ENCODE measurements at regions not wholly inside any gene's neighbourhood (a gene's known extent, or its start where the extent isn't known, plus 50 kb on each side); places are given as distances from the start of the nearest gene placed in this dataset.

- Histone ChIP-seq H3K4me1 (ENCODE audit: insufficient read depth, low read length, poor library complexity, severe bottlenecking) (no peaks in the 10 kb centered on the region), H3K4me3 (ENCODE audit: low read depth, low read length, poor library complexity, severe bottlenecking) (no peak overlapping the region), H3K27ac (ENCODE audit: low read depth, low read length, poor library complexity, severe bottlenecking) (no peak overlapping the region), H3K9me3 (ENCODE audit: low read depth, low read length, poor library complexity, severe bottlenecking) (no peaks in the 10 kb centered on the region), H3K27me3 (replicated peaks; ENCODE audit: insufficient read depth, low read depth, low read length, poor library complexity) (no peaks in the 10 kb centered on the region), H3K36me3 (ENCODE audit: insufficient read depth, low read length, poor library complexity, severe bottlenecking) (no peaks in the 10 kb centered on the region)
- DNase-seq (ENCODE audit: low spot score), result no peak
- TF ChIP-seq CTCF (conservative IDR thresholded peaks at IDR 0.05; ENCODE audit: low read depth, low read length), result no peak
- TF ChIP-seq EZH2 (IDR thresholded peaks at IDR 0.05; ENCODE audit: borderline replicate concordance, low read depth, low read length, poor library complexity, severe bottlenecking), result no peak
- ChIA-PET CTCF (no interaction called here), POLR2A (ENCODE audit: low non-redundant PET) (no interaction called here)
- intact Hi-C loops (cut with micrococcal nuclease; ENCODE audit: unreplicated experiment), result no loop called here
- no TSS peak for BruUV-seq (replicated peaks)
Measured at GRCh38 chr16:79805621-79806020, 205.1 kb upstream of the MAF start.

GRCh38 chr16:79801646-79802045, 201.1 kb upstream of the MAF start:
- intact Hi-C loops (cut with micrococcal nuclease; ENCODE audit: unreplicated experiment), result no loop called here
- no peaks in the 10 kb centered on the region for H3K9me3 ChIP-seq (ENCODE audit: low read depth, low read length, poor library complexity, severe bottlenecking)
- no peaks in the 10 kb centered on the region for H3K4me1 ChIP-seq (ENCODE audit: insufficient read depth, low read length, poor library complexity, severe bottlenecking)
- no peaks in the 10 kb centered on the region for H3K27me3 ChIP-seq (replicated peaks; ENCODE audit: insufficient read depth, low read depth, low read length, poor library complexity)
- no TSS peak for BruUV-seq (replicated peaks)
- CTCF ChIA-PET, result no interaction called here
- no peak overlapping the region for H3K4me3 ChIP-seq (ENCODE audit: low read depth, low read length, poor library complexity, severe bottlenecking)
- no peaks in the 10 kb centered on the region for H3K36me3 ChIP-seq (ENCODE audit: insufficient read depth, low read length, poor library complexity, severe bottlenecking)
- no peak for TF ChIP-seq EZH2 (IDR thresholded peaks at IDR 0.05; ENCODE audit: borderline replicate concordance, low read depth, low read length, poor library complexity, severe bottlenecking)
- no peak for TF ChIP-seq CTCF (conservative IDR thresholded peaks at IDR 0.05; ENCODE audit: low read depth, low read length)
- DNase-seq (ENCODE audit: low spot score), result no peak
- POLR2A ChIA-PET (ENCODE audit: low non-redundant PET), result no interaction called here
- no peak overlapping the region for H3K27ac ChIP-seq (ENCODE audit: low read depth, low read length, poor library complexity, severe bottlenecking)

GRCh38 chr16:79800016-79800608, 199.6 kb upstream of the MAF start:
- BruUV-seq (replicated peaks), result no TSS peak
- no peaks in the 10 kb centered on the region for H3K27me3 ChIP-seq (replicated peaks; ENCODE audit: insufficient read depth, low read depth, low read length, poor library complexity)
- CTCF ChIA-PET, result no interaction called here
- H3K4me1 ChIP-seq (ENCODE audit: insufficient read depth, low read length, poor library complexity, severe bottlenecking), result no peaks in the 10 kb centered on the region
- POLR2A ChIA-PET (ENCODE audit: low non-redundant PET), result no interaction called here
- intact Hi-C loops (cut with micrococcal nuclease; ENCODE audit: unreplicated experiment), result no loop called here
- no peak for TF ChIP-seq CTCF (conservative IDR thresholded peaks at IDR 0.05; ENCODE audit: low read depth, low read length)
- TF ChIP-seq EZH2 (IDR thresholded peaks at IDR 0.05; ENCODE audit: borderline replicate concordance, low read depth, low read length, poor library complexity, severe bottlenecking), result no peak
- no peaks in the 10 kb centered on the region for H3K9me3 ChIP-seq (ENCODE audit: low read depth, low read length, poor library complexity, severe bottlenecking)
- no peak for DNase-seq (ENCODE audit: low spot score)
- H3K36me3 ChIP-seq (ENCODE audit: insufficient read depth, low read length, poor library complexity, severe bottlenecking), result no peaks in the 10 kb centered on the region
- H3K4me3 ChIP-seq (ENCODE audit: low read depth, low read length, poor library complexity, severe bottlenecking), result no peak overlapping the region
- H3K27ac ChIP-seq (ENCODE audit: low read depth, low read length, poor library complexity, severe bottlenecking), result no peak overlapping the region
